Superior temporal gyrus (tissue), 1 donor: ENCODE measurements at regions not wholly inside any gene's neighbourhood (a gene's known extent, or its start where the extent isn't known, plus 50 kb on each side); places are given as distances from the start of the nearest gene placed in this dataset.
"Not testable (repeated sequence)": the region's sequence is repeated elsewhere in the genome, so short reads cannot be mapped to it uniquely, and the experiment has no call there.

Experiments
- DNase-seq: peaks from one replicate; pipeline ENCODE4 v3.0.0-alpha.2; 2016; ENCODE audit errors: extremely low spot score

DNA sequence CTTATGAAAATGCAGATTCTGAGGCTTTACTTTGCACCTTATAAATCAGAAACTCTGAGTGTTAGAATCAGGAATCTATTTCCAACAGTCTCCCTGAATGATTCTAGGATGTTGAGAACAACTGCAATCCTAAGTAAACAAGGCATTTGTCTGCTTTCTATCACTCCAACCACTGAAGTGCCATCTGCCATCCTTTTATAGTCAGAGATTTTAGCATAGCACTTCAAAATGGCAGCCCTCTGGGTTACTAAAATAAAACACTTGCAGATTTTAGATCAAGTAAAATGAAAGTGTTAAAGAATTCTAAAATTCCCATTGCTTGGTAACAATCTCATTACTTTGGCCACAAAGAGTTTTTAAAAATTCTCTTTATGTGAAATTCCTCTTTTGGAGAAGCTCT lies 258.9 kb downstream of the CD109 start:
- DNase-seq: no peak

DNA sequence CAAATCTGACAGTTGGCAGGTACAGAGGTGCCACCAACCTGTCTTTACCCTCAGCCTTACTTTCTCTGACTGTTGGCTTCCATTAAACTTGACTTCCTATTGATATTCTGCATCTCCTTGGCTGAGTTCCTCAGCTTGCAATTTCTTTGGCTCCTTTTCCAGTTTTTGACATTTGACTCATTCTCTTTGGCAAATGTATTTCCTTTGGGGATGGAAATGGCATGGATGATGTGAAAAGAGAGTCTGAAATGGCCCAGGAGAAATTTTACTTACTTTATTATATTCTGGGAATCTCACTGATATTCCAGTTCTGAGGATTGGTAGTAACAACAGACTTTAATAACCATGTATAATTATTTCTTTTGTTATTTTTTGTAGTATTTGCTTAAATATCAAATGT lies 255.2 kb downstream of the CD109 start:
- DNase-seq: no peak

DNA sequence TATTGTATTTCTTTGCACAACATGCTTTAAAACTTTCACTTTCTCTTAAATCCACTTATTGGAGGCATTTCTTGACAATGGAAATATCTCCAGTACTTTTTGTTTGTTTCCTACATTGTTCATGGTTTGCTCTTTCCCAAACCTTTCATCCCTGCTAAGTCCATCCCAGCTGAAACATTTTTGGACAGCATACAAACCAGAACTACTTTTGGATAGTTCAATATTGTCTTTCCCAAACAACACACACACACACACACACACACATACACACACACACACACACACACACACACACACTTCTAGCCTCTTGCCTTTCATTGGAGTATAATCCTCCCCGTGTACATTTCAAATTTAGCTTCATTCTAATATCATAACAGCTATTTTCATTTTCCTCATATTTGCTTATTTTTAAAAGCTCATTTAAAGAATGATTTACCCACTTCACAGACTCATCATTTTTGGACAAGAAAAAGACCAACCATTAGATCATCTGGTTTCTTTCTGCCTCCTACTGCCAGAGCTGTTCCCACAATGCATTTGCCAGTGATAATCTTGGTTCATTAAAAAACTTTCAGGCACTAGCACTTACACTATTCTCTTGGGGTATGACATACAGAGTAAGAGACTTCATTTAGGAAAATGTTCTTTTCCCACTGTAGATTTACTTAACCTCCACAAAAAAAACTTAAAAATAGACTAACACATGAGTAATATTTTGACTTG lies 248.1 kb downstream of the CD109 start:
- DNase-seq: no peak

DNA sequence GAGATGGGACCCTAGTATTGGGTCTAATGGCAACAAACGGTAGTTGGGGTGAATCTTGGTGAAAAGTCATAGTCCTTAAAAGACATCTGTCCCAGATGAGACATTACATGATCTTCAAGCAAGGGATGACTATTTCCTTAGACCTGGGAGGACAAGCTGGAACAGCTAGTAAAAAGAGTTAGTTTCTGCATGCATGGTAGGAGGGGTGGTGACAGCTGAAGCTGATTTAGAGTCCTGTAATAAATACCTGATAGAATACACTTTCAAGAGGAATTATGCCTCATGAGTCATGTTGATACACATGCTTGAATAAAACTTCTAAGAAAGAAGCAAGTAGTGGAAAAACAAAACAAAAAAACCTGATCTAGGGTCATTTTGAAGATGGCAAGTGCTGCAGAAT lies 247.4 kb downstream of the CD109 start:
- no peak for DNase-seq

DNA sequence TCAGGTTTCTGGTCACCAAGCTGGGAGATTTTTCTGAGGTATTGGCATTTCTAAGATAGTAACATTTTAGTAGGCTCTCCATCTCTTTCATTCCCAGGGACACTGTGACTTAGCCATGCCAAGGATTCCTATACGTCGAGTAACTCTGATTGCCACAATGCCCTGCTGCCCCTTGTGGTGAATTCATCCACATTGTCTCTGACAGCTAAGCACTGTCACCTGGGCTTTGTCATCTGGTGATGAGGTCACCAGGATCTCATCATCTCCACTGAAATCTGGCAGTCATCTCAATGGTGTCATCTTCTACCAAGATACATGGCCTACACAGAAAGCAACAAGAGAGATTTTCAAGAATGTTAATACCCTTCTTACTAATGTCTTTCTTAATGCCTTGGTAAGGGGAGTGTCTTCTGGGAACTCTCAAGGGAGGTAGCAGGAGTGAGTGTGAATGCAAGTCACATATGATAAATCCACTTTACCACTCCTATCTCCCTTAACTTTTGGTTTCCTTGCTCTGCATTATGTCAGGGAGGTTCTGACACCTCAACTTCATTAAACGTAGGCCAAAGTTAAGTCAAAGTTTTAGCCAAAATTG lies 246.7 kb downstream of the CD109 start:
- DNase-seq: no peak

DNA sequence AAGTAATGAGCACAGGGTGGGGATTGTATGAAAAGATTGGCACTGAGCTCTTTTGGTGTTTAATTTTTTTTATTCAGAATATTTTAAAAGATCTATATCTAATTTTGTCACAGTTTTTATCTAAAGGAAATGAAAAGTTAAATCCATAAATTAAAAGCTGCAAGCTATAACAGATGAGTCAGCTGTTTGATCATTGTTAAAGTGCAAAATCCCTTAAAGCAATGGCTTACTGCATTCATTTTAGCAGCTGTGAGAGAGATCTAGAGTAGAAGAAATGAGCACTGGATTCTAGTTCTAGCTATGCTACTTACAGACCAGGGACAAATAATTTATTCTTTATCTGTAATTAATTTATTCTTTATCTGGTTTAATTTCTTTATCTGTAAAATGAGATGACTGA lies 245.9 kb downstream of the CD109 start:
- no peak for DNase-seq

DNA sequence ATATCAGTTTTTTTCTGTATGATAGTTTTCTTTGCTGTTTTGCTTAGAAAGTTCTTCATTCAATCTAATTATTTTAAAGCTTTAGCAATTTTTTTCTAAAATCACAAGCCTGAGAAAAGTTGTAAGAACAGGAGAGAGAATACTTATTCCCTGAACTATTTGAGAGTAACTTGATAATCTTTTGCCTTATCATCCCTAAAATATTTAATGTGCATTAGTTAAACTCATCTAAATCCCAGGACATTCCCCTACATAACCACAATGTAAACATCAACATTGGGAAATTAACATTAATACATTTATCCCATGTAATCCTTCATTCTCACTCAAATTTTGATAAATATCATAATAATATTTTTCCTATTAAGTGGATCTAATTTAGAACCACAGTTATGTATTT lies 241.8 kb downstream of the CD109 start:
- DNase-seq: no peak

DNA sequence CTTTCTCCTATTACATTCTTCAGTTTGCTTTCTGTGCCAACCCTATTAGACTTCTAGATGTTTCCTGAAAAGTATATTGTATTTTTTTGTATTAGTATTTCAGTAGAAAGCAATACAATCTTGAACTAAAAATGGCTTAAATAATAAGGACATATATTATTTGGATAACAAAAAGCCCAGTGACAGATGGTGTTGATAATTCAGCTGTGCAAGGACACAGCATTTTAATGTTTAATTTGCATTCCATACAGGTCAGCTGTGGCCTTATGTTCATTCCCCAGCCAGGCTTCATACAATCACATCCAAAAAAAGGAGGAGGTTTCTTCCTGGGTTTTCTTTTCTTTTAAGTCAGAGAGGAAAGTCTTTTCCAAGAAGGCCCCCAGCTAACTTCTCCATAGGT lies 236.9 kb downstream of the CD109 start:
- no peak for DNase-seq

DNA sequence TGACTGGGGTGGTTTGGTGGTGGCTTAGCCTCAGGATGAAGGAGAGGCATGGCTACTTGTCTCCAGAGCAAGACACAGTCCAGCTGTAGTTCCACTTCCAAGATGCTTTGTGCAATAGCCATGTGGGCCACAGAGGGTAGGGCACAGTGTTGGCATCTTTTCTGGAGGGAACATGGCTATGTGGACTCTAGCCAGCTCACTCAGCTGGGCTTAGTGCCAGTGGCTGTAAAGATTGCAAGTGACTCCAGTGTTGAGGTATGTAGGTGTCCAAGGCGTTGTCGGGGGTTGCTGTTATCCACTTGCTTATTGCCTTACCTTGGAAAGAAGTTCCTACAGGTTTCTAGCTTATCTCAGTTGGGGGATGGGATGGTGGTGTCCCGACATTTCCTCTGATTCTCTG lies 233.4 kb downstream of the CD109 start:
- DNase-seq: no peak

DNA sequence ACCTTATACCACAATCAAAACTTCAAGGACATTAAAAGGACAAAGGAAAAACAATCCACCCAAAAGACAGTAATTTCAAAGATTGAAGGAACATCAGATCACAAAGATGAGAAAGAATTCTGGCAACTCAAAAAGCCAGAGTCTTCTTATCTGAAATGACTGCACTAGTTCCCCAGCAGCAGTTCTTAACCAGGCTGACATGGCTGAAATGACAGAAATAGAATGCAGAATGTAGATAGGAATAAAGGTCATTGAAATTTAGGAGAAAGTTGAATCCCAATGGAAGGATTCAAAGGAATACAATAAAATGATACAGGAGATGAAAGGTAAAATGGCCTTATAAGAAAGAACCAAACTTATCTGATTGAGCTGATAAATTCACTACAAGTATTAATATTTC lies 231.4 kb downstream of the CD109 start:
- no peak for DNase-seq

DNA sequence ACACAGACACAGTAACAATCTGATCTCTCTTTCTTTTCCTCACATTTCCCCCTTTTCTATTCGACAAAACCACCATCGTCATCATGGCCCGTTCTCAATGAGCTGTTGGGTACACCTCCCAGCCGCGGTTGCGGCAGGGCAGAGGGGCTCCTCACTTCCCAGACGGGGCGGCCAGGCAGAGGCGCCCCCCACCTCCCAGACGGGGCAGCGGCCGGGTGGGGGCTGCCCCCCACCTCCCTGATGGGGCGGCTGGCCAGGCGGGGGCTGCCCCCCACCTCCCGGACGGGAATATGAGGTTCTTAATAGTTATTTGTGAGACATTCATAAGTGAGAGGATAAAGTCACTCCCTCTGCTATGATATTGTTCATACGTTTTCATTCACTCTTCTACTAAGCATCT lies 229.7 kb downstream of the CD109 start:
- DNase-seq: not testable (repeated sequence)

DNA sequence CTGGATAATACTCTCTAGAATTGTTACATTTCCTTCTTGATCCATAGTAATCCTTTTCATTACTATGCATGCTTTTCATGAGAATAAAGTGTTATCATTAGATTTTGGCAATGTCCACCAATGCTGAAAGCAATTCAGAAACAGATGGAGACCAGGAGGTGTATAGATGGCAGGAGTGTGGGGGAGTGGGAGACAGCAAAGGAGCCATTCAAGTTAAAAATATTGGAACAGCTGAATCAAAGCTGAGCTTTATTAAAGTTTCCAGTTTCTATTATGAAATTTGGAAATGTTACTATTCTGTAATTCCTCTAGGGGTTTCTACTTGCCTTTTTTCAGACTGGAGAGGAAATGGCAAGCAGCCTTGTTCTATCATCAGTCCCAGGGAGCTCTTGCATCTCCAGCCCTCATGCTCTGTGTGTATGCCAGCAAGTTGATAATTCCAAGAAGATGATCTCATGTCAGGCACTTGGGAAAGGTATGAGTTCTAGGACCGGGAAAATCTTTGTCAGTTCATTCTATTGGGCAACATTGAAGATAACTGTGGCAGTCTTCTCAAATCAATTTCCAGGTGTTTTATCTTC lies 228.0 kb downstream of the CD109 start:
- DNase-seq: no peak

DNA sequence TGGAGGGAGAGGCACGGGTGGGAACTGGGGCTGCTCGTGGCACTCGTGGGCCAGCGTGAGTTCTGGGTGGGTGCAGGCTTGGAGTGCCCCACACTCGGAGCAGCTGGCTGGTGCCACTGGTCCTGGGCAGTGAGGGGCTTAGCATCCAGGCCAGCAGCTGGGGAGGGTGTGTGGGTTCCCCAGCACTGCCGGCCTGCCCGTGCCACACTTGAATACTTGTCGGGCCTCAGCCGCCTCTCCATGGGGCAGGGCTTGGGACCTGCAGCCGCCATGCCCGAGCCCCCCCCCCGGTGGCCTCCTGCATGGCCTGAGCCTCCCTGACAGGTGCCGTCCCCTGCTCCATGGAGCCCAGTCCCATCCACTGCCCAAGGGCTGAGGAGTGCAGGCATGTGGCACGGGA lies 207.2 kb downstream of the CD109 start:
- no peak for DNase-seq

DNA sequence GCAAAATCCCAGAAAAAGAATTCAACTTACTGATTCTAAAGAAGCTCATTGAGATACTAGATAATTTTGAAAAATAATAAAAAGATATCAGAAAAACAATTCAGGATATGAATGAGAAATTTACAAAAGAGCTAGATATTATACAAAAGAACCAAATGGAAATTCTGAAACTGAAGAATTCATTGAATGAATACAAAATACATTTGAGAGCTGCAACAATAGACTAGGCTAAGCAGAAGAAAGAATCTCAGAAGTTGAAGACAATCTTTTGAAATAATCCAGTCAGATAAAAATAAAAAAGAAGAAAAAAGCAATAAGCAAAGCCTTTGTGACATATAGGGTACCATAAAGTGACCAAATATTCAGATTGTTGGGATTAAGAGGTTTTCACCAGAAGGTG lies 206.0 kb downstream of the CD109 start:
- no peak for DNase-seq

DNA sequence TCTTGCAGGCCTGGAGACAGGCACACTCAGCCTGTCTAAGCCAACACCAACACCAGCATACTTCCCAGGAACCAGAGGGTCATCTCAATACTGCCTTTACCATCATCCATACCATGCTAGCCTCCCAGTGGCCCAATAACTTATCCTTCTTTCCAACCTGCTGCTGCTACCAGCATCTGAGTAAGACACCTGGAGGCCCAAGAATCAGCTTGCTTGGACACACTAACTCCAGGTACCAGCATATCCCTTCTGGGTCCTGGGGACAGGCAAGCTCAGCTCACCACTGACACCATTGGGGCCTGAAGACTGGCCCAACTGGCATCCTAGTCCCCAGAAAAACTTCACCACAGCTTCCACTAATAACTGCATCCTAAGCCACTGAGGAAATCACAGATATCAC lies 205.3 kb downstream of the CD109 start:
- no peak for DNase-seq

DNA sequence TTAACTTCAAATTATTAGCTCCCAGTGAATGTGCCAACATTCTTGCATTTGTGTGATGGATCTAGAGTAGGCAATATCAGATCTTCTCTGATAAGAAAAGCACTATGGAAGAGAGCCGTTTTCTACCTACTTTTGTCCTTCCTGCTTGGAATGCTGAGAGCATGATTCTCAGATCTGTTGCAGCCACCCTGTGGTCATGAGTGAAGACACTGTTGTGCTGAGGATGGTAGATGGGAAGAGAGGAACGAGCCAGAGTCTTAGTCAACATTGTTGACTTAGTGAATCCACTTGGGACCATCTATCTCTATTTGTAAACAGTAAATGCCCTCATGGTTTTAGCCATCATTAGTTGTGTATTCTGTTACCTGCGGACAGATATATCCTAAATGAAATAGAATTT lies 202.6 kb downstream of the CD109 start:
- no peak for DNase-seq

DNA sequence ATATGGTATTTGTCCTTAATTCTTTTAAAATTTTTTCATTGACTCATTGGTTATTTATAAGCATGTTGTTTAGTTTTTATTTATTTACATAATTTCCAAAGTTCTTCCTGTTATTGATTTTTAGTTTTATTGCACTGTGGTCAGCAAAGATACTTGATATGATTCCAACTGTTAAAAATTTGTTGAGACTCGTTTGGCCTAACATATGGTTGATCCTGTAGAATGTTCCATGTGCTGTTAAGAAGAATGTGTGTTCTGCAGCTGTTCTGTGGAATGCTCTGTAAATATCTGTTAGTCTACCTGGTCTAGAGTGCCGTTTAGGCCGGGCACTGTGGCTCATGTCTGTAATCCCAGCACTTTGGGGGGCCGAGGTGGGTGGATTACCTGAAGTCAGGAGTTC lies 197.7 kb downstream of the CD109 start:
- no peak for DNase-seq

DNA sequence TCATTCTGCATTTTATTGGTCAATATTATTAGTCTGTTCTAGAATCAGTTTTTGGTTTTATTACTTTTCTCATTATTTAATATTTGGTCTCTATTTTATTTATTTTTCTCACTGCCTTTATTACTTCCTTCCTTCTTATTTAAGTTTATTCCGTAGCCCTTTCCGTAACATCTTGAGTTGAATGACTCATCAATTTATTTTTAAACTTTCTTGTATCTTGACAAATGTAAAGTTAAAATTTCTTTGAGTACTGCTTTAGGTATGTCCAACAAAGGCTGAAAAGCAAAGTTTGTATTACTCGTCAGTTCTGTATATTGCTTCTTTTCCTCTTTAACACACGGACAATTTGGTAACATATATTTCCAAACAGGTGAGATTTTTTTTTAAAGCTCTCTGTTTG lies 192.0 kb downstream of the CD109 start:
- no peak for DNase-seq

DNA sequence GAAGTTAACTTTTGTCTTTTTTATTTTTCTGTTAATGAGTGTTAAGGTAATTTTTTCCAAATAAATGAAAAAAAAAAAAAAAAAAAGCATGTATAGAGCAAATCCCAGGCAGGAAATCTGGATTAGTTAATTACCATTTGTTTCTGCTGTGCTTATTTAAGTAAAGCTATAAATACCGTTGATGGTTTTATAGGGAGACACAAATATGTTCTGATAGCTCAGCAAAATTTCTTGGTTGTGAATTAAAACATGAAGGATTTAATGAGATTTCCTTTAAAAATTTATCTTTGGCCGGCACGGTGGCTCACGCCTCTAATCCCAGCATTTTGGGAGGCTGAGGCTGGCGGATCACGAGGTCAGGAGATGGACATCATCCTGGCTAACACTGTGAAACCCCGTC lies 189.4 kb downstream of the CD109 start:
- no peak for DNase-seq

DNA sequence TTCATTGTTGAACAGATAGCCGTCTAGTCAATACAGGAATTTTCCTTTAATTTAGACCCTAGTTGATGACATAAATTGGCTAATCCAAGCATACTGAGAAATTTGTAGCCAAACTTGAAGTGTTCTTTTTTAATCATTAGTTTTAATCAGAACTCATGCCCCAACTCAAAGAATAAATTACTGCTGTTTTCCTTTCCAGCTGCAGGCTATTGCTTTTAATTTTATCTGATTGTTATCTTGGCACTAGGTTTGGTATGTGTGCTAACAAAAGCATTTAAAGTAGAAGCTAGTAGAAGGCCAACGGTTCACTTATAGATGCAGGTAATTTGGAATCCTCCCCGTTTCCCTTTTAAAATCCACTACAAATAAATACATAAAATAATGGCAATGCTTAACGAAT lies 188.5 kb downstream of the CD109 start:
- no peak for DNase-seq

DNA sequence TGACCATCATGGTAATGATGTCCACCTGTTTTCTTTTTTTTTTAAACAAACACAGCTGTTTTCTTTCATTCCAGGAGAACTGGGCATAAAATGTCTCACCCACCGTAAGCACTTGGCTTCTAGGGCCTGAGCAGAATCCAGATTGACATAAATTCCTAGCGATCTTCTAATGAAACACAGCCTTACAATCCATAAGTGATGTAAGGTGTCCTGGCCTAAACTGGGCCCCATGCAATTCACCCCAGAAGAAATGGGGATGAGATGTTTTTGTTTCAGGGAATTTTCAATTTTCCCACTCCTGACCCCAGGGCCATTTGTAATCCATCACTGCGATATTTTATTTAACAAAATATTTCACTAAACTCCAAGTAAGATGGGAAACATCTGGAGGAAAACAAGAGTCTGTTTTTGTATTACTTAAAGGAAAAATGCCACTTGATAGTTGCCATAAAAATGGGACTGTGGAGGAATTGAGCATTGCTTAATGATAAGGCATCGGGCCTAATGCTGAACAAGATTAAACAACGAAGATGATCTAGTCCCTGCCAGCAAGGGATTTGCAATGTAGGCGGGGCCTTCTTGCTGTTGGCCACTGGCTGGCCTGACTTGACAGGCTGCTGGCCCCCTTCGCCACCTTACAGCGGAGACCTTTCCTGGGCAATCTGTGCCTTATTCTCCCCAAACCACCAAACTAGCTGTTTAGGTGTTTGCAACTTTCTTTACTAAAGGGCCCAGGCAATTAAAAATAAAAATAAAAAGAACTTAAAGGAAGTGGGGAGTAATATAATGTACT lies 183.7 kb downstream of the CD109 start:
- no peak for DNase-seq

DNA sequence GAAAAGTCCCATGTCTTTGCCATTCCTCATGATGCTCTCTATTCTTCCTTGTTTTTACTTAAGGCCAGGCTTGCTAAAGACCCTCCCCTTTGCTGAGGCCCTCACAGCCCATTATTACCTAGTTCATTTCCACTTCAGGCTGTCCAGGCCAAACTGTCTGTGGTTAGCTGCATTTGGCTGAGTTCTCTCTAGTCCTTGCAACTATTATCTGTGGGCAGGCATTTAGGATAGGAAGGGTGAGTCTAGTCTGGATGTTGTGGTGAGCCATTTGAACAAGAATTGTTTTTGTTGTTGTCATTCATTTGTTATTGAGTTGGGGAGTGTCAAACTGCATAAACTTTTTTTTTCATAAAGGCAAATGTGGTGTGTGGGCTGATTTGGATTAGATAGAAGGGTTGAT lies 182.4 kb downstream of the CD109 start:
- no peak for DNase-seq
